Adrenal gland (tissue), 5 donors: ENCODE measurements at regions not wholly inside any gene's neighbourhood (a gene's known extent, or its start where the extent isn't known, plus 50 kb on each side); places are given as distances from the start of the nearest gene placed in this dataset.

ENCODE experiments used
- CTCF ChIP-seq, 6 experiments: fragments of 450-650 bp in 4 of 6; fragments of 200-600 bp in 2 of 6; sonication (generic) in 1 of 6; IDR thresholded peaks; 1 replicate in 5 of 6; 2 replicates in 1 of 6; pipeline versions ENCODE4 v1.5.1 to v1.8.0; 2016 to 2021; ENCODE audit warnings: antibody characterized with exemption in 6 of 6, mild to moderate bottlenecking in 2 of 6, moderate library complexity in 1 of 6
- POLR2A ChIP-seq, 2 donors: fragments of 450-650 bp; IDR thresholded peaks; one replicate each; pipeline ENCODE4 v1.6.1; 2017; ENCODE audit warnings: antibody characterized with exemption in 2 of 2, mild to moderate bottlenecking in 2 of 2, moderate library complexity in 1 of 2
- donor health status: DM: no; HTN: no; CAD: no.

- TF ChIP-seq CTCF (IDR thresholded peaks at IDR 0.05) = no peak
- TF ChIP-seq POLR2A (IDR thresholded peaks at IDR 0.05) = no peak
These were observed 76.2 kb upstream of the KSR1 start for GRCh38 chr17:27379888-27380533.
